HG03045 (cell line): ENCODE measurements at regions not wholly inside any gene's neighbourhood (a gene's known extent, or its start where the extent isn't known, plus 50 kb on each side); places are given as distances from the start of the nearest gene placed in this dataset.
"Not testable (repeated sequence)": the region's sequence is repeated elsewhere in the genome, so short reads cannot be mapped to it uniquely, and the experiment has no call there.

ENCODE experiments used
- ATAC-seq: cut with Tn5 transposase; IDR thresholded peaks from one replicate; pipeline ENCODE4 v1.9.1; 2021; ENCODE audit warnings: mild to moderate bottlenecking, moderate library complexity; ENCODE audit not compliant: unreplicated experiment

DNA sequence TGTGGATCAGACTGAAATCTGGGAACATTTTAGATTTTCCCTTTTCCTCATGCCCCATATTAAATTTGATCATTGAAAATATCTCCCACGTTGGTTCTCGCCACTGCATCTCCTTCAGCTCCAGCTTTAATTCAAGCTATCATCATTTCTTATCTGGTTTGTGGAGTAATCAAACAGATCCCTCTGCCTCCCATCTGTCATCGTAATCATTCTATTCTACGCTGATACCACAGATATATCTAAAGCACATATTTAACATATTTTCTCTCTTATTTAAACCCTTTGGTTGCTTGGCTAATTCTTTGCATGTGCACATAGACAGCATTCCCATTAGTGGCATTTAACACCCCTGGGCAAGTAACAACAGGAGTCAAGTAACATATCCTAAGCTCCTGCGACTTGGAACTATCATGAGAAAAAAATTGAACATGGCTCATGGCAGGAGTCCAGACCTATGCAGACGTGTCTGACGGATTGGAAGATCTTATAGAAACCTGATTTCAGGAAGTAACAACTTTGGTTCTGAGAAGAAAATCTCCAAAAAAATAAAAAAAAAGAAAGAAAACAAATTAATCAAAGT lies 158.8 kb upstream of the KYNU start:
- ATAC-seq, result no peak

DNA sequence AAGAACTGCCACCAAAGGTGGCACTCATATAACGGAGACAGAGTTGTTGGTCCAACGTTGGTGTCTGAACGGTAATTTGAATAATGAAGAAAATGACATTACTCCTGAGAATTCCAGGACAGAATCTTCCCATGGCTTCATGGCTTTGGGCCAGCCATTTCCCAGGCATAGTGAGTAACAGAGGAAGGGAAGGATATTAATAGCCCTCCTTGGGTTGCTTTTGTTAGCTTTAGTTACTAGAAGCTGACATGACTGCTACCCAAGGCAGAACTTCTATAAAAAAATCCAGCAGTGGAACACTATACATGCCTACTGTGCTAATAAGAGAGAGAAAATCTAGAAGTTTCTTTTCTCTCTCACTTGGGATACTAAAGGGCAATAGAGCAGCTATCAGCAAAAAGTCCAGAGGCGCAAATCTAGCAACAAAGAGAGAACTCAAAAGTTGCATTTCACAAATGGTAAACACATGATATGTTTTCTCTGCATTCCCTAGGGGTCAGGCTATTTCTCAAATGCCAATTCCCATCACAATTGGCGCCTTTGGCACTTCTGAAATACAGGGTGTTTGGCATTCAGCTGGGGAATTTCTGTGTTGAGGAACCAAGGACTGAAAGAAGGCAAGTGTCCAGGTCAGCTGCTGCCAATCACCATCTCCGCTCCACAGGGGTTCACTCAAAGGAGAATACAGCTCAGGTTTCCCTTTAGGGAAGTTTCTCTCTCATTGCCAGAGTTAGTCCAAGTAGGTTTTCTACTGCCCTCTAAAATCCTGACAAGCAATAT lies 160.8 kb upstream of the KYNU start:
- no peak for ATAC-seq

DNA sequence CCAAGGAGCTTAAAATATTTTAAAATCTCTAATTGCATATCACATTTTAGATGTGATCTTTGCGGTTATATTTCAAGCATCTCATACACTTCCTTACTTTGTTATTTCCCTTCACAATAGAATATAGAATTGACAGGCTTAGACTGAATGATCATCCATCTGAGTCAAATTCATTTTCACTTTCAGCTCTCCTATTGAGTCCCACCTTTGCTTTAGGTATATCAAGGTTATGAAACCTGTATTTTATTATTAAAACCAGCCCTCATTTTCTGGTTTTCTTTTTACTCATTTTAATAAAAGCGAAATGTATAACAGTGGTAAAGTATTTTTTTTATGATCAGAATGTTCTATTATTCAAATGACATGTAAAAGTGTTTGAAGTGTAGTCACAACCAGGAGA lies 162.9 kb upstream of the KYNU start:
- no peak for ATAC-seq

DNA sequence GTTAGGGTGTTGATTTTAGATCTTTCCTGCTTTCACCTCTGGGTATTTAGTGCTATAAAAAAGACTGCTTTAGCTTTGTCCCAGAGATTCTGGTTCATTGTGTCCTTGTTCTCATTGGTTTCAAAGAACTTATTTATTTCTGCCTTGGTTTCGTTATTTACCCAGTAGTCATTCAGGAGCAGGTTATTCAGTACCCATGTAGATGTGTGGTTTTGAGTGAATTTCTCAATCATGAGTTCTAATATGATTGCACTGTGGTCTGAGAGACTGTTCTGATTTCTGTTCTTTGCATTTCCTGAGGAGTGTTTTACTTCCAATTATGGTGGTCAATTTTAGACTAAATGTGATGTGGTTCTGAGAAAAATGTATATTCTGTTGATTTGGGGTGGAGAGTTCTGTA lies 167.1 kb upstream of the KYNU start:
- ATAC-seq, result no peak

DNA sequence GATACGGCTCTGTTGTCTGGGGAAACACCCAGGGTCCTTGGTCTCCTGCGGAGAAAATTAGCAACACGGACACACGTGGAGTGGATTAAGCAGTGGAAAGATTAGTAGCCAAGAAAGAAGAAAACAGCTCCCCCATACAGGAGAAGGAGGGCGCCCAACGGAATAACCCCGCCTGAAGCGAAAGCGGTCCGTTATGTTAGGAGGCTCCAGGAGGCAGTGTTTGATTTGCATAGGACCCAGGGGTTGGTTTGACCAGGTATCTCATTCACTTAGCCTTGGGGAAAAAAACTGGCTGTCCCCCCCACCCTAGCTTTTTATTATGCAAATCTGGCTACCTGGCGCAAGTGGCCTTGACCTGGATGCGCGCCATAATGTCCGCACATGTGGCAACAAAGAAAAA lies 170.1 kb upstream of the KYNU start:
- no peak for ATAC-seq

DNA sequence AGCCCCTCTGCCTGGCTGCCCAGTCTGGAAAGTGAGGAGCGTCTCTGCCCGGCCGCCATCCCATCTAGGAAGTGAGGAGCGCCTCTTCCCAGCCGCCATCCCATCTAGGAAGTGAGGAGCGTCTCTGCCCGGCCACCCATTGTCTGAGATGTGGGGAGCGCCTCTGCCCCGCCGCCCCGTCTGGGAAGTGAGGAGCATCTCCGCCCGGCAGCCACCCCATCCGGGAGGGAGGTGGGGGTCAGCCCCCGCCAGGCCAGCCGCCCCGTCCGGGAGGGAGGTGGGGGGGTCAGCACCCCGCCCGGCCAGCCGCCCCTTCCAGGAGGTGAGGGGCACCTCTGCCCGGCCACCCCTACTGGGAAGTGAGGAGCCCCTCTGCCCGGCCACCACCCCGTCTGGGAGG lies 175.1 kb upstream of the KYNU start:
- ATAC-seq, result not testable (repeated sequence)

DNA sequence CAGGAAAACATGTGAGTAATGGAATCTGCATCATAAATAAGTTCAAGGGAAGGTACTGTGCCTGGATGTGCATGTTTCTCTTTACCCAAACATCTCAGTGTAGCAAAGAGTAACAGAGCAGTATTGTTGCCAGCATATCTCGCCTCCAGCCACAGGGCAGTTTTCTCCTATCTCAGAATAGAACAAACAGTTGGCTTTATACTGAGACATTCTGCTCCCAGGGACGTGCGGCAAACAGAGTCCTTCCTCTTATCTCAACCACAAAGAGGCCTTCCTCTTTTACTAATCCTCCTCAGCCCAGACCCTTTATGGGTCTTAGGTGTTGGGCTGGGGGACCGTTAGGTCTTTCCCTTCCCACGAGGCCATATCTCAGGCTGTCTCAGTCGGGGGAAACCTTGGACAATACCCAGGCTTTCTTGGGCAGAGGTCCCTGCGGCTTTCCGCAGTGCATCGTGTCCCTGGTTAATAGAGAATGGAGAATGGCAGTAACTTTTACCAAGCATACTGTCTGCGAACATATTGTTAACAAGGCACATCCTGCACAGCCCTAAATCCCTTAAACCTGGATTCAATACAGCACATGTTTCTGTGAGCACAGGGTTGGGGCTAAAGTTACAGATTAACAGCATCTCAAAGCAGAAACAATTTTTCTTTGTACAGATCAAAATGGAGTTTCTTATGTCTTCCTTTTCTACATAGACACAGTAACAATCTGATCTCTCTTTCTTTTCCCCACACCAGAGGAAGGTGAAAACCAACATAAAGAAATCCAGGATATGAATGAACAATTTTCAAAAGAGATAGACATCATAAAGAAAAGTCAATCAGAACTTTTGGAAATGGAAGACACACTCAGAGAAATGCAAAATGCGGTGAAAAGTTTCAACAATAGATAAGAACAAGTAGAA lies 181.9 kb upstream of the KYNU start:
- ATAC-seq, result not testable (repeated sequence)

DNA sequence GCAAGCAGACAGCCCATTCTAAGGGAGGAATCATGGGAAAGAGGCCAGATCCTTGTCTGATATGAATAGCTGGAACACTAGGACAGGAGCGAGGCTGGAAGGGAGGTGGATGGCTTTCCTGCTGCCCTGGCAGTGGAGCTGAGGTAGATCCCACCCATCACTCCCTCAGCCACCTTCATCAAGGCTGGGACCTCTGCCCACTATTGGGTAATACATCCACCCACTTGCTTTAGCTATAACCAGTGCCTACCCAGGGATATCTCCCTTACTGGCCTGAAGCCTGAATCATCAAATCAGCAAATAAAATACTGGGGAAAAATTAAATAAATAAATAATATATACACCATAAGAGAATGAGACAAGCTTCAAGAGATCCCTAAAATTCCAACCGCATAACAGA lies 183.2 kb upstream of the KYNU start:
- ATAC-seq, result no peak

DNA sequence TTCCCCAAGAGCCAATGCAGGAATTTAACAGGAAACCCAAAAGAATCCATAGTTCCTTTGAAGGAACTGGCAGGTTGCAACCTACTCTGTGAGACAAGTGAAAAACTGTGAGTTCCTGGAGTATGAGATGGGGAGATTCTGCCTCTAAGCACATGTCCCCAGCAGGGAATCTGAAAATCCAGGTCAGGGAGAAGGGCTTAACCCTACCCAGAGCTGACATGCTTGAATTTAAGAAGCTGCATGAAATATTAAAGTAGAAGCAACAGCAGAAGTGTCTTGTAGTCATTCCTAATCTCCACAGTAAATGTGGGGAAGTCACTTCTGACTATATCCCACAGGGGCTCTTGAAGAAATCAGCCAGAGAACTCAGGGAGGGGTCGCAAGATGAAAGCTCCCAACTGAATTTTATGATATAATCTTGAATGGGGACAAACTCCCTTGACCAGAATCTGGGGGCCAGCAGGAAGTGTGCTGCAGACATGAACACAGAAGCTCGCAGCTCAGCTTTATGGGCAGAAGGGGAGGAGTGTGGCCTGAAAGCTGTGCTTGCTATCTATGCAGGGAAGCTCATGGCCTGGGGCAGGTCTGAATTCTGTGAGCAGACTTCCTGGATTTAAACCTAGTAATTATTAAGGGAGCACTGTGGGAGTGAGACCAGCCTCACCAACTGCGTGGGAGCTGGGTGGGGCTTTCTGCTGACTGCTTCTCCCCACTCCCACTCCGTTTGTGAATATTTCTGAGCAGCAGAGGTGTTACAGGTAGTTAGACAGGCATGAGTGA lies 184.1 kb upstream of the KYNU start:
- no peak for ATAC-seq

DNA sequence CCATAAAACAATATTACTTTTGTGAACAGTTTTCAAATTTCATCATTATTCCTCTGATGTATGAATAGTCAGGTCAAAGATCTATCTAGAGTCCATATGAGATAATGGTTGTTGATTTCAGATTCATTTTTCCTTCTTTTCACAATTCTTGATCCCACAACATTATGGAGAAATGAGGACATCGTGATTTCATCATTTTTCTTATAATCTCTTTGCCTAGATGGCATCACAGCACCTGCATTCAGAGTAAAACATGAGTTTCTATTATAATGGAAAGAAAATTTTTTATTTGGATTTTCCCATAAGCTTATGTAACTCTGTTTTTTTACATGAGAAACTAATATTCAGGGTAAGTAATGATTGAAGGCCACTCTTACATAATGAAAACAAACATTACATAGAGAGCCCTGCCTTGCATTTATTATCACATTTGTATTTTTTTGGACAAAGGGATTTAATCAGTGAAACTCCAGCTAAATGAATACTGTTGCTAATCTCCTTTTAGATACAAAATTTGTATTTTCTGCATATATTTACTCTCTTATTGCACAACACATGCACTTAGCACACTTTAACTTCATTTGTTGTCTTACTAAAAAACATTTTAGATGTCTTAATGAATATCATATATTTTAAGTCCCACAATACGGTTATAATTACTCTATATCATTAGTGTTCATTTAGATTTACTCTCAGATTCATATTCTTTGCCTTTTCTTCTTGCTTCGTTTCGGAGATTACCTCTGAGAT lies 188.4 kb upstream of the KYNU start:
- no peak for ATAC-seq

DNA sequence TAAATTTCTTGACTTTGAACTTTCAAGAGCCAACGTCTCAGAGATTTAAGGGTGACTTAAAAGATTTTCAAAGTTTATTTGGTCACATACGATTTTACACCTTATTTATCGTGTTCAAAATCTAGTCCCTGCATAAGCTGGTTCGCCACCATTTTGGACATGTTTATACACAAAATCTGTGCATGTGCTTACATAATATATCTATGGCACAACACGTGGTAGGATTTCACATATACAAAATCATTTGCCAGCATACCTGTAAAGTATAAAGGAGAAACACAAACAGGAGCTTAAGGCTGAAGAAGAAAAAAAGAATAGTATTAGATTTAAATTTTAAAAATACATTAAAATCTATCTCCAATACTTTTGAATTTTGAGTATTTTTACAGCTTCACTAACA lies 190.0 kb upstream of the KYNU start:
- no peak for ATAC-seq

DNA sequence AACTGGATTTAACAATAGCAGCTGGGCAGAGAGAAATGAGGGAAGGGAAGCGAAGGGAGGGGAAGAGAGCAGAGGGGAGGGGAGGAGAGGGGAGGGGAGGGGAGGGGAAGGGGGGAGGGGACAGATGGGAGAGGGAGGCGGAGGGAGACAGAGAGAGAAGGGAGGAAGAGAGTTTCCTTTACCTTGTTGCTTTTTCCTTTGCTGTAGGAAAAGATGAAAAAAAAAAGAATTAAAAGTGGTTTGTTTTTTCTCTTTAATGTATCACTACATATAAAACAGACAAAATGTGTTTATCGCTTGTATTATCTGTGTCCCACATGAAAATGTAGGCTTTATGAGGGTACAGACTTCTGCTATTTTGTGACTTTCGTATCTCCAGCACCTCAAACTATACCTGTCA lies 190.4 kb upstream of the KYNU start:
- ATAC-seq, result no peak

DNA sequence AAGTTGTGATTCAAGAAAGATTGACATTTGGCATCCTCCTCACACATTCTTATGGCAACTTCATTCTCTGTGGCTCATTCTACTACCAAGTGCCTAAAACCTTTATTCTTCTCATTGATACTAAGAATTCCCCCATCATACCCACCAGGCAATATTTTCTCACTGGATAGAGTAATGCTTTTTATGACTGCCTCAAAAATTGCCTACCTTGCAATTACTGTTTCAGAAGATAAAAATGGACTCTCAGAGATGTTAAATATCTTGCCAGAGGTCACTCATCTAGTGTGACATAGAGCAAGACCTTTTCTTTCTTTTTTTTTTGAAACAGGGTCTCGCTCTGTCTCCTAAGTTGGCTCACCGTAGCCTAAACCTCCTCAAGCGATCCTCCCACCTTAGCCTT lies 192.8 kb upstream of the KYNU start:
- ATAC-seq, result no peak

DNA sequence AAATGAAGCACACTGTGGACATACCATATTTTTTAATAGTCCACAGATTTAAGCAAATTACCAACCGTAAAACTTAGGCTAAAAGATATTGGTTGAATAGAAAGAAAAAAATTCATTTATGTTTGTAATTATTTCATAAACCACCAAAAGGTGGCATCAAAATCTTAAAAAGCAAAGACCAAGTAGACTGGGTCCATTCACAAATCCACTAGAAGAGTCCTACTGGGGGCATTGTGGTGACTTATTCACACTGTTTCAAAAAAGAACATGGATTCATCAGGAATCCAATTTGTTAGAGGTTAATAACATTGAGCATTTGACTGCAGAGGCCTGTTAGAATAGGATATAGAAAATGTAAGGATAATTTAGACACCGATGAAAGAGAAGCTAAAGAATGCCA lies 194.9 kb upstream of the KYNU start:
- no peak for ATAC-seq

DNA sequence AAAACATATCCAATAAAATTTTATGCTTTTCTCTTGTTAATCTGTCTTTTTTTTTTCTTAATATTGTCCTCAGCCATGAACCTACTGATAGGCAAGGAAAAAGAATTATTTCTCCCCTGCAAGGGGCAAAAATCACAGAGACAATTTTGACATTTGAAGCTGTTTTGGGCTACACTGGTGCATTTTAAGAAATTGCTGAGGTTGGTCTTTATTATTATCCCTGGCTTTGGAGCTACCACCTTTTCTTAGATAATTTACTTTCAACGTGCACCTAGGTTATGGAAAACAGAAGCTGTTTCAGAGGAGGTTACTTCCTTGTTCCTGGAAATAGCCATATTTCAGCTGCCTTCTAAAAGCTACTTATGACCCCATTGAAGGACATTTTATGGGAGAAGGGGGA lies 195.5 kb upstream of the KYNU start:
- ATAC-seq, result no peak

DNA sequence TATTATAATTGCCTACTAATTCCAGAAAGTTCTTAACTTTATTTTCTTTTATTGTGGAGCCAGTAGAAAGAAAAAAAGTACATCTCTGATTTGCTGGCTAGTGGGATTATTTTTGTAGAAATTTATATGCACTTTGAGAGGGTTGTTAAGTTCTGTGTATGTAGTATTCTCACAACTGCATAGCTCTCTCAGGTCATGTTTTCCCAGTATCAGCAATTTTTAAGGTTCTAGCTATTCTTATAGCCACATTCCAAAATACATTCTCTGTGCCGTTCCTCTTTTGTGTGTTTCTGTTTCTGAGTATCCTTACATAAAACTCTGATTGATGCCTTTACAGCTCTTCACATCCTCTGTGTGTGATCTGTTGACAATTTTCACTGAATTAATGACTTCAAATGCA lies 199.3 kb upstream of the KYNU start:
- no peak for ATAC-seq

DNA sequence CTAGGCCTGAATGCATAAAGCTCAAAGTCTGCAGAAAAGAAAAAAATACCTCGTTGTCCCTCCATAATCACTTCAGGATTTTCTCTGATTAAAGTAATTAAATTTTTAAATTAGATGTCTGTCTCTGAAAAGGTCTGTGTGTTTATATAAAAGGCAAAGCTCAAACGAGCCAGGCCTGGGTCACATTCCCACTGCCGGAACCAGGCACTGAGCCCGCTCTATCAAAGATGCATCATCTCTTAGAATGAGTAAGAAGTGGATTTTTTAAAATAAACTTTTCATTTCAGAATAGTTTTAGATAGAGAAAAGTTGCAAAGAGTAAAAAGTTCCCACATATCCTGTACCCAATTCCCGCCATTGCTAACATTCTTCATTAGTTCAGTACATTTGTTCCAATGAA lies 202.1 kb upstream of the KYNU start:
- no peak for ATAC-seq

DNA sequence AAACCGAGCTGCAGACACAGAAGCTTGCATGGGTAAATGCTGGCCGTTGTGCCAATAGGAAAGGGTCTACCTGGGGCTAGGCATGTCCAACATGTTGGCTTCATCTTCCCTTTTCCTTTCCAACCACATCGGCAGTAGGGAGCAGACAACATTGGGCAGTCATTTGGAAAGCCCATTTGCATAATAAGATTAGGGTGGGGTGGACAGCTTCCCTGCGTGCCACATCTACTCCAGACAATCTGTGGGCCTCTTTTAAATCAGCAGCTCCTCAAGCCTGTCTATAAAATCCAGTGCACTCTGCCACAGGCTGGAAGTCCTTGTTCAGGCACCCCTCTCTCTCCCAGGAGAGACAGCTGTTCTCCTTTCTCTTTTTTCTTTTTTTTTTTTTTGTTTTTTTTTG lies 203.6 kb upstream of the KYNU start:
- ATAC-seq, result no peak

DNA sequence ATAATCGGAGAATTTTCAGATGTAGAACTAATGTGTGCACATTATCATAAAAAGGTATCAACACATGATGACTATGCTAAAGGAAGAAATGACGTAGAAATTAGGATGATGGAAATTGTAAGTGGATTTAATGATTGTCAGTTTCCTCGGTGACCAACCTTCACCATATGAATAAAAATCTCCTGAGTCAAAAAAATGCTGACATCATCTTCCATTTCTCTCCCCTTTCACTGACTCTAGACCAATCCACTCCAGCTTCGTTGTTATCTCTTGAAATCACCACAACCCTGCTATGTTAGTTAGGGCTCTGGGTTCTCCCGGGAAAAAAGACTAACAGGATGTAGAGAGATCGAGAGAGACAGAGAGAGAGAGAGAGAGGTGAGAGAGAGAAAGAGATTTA lies 204.8 kb upstream of the KYNU start:
- ATAC-seq, result no peak

DNA sequence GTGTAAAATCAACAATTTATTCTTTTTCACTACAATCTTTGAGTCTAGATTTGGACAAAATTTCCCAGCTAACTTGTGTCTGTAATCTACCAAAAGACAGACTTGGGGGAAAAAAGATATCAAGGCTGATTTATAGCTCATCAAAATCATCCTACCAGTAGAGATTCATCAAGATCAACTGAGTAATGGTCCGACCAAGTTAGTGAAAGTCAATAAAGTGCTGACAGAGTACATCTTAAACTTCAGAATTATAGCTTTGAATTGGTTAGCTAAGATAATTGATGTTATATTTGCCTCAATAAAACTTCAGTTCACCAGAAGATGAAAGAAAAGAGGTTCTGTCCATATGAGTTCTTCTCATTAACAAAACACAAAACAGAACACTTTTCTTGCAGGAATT lies 207.1 kb upstream of the KYNU start:
- no peak for ATAC-seq
